ENCODE measurements at regions not wholly inside any gene's neighbourhood (a gene's known extent, or its start where the extent isn't known, plus 50 kb on each side); places are given as distances from the start of the nearest gene placed in this dataset.

- no peak for DNase-seq
Observed at GRCh38 chr12:105967038-105967776, 171.5 kb downstream of the NUAK1 start.

GRCh38 chr12:105968025-105968424 is 170.7 kb downstream of the NUAK1 start:
- DNase-seq, result no peak

DNA sequence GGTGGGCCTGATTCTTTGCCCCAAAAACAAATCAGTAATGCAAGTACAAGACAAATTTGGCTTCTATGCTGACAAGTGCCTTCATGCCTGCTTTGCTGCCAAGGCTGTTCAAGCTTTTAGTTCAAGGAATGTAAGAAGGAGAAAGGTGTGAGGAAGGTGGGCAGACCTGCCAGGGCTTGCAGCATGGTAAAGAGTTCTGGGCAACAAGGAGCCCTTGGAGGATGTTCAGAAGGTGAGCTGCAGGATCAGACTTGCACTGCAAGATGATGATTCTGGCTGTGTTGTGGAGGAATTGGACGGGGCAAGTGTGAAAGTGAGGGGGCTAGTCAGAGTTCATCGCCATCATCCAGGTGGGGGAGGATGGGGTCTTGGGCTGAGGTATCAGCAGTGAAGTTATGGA is 167.9 kb downstream of the NUAK1 start:
- DNase-seq, result peak; percentile 78

- DNase-seq, result no peak
Observed at GRCh38 chr12:105974738-105975137, 164.0 kb downstream of the NUAK1 start.

- no peak for DNase-seq
Observed at GRCh38 chr12:105975351-105975750, 163.4 kb downstream of the NUAK1 start.

DNA sequence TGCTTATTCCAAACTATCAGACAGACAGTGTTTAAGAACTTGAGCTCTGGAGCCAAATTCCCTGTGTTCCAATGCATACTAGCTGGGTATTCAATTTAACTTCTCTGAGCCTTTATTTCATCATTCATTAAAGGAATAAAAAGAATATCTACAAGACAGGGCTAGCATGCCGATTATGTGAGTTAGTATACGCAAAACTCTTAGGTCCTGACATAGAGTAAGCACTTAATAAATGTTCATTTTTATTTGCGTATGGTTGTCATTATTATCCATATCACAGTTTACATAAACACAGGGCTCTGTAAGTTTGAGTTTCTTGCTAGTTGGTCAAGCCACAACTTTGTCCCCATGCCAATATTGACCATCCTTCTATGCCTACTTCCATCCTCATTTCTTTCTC is 161.5 kb downstream of the NUAK1 start:
- no peak for DNase-seq

DNA sequence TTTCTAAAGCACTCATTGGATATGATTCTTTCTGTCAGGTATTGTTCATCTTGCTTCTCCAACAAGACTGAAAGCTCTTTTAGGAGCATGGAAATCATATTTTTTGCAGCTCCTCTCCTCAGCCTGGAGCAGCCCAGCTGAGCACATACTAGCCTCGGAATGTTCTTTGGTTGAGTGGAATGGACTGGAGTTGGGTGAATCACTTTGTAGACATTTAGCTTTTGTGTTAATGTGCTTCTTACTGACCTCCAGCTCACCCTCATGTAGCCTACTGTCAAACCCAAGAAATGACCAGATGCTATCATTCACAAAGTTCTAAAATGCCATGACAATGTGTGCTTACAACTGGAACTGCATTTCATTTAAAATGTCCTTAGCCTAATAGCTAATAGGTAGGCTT is 161.1 kb downstream of the NUAK1 start:
- no peak for DNase-seq

DNA sequence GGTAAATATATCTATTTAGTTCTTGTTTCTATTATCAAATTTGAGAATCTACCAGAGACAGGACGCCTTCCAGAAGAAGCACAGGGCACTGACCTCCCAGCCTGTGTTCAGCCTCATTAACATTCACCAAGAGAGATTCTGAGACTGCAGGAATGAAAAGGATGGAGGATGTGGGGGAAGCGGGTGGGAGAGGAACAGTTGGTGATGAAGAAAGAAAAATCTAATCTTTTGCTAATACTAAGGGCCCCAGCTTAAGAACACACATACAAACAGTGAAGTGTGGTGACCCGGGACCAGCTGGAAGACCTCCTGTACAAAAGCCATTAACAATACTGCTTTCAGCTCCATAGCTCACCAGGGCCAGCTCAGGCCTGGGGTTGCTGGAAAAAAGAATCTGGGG is 160.5 kb downstream of the NUAK1 start:
- DNase-seq, result no peak

DNA sequence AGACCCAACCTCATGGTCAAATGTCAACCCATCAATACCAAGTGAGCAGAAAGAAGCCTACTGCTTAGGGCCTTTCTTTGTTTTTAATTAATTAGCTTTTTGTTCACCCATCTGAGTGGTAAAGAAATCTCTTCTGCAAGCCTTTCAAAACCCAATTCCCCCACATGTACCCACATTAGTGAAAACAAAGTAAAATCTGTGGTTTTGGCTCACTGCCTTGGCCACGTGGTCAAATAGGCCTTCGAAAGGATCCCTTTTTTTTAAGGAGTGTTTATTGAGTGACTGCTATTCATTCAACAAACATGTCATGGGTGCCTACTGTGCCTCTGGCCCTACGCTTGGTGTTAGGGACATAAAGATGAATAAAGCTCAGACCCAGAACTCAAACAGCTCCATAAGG is 160.1 kb downstream of the NUAK1 start:
- DNase-seq, result no peak

DNA sequence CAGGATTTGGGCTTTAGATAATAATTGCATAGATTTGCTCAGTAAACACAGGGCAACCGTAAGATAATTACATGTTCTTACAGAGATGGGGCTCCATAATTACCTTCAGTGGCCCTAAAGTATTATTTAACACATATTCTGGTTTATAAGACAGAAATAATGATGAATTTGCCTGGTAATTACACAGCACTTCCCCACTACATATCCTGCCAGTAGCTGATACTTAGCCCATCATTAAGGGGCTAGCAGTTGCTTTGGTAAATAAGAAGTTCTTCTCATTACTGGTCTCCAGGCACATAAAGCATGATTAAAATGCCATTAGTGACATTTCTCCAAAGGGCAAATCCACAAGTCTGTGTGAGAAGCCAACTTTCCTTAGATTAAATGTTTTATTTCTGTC is 158.7 kb downstream of the NUAK1 start:
- DNase-seq, result no peak

DNA sequence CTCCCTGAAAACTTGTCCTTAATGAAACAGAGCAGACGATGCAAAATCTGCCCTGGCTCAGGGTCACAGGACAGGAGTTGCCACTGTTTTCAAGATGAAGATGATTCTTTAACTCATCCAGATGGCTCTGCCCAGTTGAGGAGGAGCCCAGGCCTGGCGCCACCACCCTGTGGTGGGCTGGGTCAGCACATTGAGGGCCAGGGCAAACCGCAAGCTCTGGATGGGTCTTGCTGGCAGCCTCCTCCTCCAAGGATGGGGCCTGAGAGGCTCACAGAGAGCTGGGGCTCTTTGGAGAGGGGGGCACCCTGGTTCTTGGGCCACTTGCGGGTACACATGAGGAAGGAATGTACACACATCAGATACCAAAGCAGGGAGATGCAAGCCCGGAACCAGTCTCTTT is 158.2 kb downstream of the NUAK1 start:
- no peak for DNase-seq

DNA sequence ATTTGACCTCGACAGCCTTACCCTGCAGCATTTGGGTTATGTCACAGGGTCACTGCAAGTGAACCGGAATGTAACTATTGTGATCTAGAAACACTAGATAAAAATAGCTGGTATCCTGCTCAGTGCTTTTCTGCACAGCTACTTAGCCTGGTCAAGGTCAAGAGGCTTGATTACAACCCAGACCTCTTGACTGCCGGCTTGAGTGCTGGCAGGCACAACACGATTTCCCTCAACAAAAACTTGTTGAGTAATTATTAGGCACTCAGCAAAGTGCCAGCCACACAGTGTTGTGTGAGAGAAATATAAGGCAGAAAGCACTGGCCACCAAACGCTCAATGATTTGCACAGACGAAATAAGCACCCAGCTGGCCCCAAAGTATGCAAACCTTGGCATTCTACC is 156.7 kb downstream of the NUAK1 start:
- DNase-seq, result peak; percentile 59

- DNase-seq, result no peak
Observed at GRCh38 chr12:105983622-105984320, 155.0 kb downstream of the NUAK1 start.

DNA sequence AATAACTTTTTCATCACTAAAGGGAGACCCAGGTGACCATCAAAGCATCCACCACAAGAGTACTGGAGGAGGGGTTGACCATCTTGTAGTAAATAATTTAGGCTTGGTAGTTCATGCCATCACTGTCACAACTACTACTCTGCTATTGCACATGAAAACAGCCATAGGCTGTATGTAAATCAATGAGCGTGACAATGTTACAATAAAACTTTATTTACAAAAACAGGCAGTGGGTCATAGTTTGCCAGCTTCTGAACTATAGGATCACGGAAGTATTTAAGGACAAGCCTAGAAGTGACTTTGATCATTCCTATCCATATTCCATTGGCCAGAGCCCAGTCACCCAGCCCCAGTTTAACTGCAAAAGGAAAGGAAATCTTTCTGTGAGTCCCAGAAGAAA is 153.4 kb downstream of the NUAK1 start:
- DNase-seq, result no peak

GRCh38 chr12:105986779-105987684 is 151.7 kb downstream of the NUAK1 start:
- no peak for DNase-seq

DNA sequence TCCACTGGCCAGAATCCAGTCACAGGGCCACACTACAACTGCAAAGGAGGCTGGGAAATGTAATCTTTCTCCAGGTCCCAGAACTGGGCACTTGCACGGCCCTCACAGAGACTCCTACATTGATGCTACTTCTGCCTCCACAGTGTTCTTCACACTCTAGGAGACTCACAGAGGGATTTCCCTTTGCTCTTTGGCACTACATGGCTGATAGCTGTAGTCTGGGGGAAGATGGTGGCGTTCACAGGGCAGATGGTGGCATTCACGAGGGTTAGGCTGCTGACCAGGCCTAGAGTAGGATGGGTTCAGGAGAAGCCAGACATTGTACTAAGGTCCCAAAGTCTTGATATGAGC is 151.1 kb downstream of the NUAK1 start:
- DNase-seq, result no peak

- DNase-seq, result no peak
Observed at GRCh38 chr12:105992849-105993740, 145.7 kb downstream of the NUAK1 start.

DNA sequence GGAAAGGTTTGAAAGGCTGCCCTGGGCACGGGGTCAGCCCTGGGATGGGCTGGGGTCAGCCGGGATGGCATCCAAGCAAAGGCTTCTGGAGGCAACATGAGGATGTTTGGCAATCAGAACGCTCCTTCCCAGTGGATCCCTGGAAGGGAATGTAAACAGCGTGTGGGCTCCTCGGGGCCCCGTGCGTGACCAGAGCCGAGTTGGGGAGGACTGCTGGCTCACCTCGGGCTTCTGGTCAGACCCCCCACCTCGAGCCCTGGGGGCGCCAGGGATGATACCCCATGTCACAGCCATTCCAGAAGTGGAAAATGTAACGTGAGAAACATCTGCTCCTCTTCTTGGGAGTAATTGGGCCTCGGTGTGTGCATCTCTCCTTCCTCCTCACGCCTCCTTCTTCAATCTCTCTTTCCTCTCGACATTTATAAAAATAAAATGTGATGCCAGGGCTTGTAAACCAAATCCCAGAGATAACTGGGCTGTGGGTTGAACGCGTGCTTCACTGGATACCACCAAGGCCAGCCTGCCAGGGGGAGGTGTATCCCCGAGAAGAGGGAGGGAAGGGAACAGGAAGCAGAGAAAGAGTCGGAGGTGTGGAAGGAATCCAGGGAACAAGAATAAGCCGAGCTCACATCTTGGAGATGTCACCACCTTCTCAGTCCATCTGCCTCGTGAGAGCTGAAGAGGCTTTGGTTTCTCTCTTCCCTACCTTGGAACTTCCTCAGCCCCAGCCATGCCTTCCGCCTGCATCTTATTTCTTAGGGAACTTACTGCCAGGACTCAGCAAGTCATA is 144.8 kb downstream of the NUAK1 start:
- no peak for DNase-seq

- DNase-seq, result no peak
Observed at GRCh38 chr12:105995961-105996431, 142.8 kb downstream of the NUAK1 start.

DNA sequence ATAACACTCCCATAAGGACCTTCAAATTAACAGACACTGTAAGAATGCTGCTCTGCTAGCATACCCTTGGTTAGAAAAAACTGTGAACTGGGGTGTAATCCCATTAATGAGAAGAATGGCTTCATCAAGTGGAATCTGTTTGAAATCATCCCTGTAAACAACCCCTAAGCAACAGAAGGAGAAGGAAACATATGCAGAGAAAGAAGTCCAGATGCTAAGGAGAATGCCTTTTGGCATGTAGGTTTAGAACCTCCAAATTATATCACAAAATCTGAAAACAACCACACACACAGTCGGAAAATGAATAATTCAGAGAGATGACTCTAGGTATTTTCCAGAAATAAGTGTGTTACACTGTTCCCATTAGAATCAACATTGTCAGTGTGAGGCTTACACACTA is 140.2 kb downstream of the NUAK1 start:
- no peak for DNase-seq

DNA sequence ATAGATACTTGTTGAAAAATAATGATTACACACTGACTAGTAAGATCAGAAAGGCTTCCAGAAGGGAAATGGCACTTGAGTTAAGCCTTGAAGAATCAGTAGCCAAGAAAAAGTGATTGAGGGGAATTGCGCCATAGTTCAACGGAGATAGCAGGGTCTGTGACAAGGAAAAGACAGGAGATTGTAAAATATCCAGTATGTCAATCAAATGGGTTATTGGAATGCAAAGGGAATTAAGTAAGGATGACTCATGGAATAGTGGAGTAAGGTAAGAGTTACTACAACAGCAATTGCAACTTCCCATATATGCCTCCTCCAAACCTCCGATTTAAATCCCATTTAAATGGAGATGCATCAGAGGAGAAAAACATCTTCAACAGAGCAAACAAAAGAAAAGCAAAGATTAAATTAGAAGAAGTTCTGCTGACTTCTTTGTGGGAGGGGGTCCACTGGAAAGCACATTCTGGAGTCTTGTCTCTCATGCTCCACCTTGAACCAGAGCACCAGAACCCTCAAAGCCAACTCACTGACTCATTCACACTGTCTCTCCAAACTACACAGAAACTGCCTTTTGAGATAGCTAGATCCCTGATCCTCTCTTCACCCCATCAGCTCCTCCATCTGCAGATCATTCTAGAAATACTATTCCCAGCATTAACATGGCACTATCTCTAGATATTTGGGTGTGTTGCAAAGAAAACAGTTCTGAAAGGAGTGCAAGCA is 138.2 kb downstream of the NUAK1 start:
- no peak for DNase-seq
